ENCODE measurements at regions not wholly inside any gene's neighbourhood (a gene's known extent, or its start where the extent isn't known, plus 50 kb on each side); places are given as distances from the start of the nearest gene placed in this dataset.

DNA sequence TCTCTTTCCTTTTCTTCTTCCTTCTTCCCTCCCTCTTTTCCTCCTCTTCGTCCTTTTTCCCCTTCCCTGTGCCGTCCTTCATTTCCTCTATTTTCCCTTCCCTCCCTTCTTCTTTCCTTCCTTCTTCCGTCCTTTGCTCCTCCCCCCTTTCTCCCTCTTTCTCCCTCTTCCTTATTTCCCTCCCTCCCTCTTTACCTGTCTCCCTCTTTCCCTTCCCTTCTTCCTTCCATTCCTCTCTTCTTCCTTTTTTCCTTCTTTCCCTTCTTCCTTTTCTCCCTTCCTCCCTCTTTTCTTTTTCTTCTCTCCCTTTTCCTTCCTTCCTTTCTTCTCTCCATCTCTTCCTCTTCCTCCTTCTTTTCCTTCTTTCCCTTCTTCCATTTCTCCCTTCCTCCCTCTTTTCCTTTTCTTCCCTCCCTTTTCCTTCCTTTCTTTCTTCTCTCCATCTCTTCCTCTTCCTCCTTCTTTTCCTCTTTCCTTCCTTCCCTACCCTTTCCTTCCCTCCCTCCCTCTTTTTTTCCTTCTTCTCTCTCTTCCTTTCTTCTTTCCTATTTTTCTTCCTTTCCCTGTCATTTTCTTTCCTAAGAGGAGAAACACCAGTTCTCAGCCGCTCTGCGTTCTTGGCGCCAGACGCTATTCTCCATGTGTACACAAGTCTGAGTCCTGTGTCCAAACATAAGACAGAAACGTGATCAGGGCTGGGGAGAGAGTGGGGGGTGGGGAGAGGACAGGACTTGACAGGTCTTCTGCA is 597.1 kb downstream of the MID1IP1 start:
- intact Hi-C loops (cut with micrococcal nuclease), result no loop called here
- no peaks in the 10 kb centered on the region for H3K9me2 ChIP-seq (replicated peaks; ENCODE audit: low read length)
- H3K9ac ChIP-seq (ENCODE audit: low read length), result no peak overlapping the region
- no peak overlapping the region for H3K4me2 ChIP-seq (ENCODE audit: low read length)
- H3K27ac ChIP-seq (ENCODE audit: low read length), result no peak overlapping the region
- BruUV-seq (replicated peaks), result no TSS peak
- peaks cover 9% of the 10 kb centered on the region for H3K27me3 ChIP-seq (ENCODE audit: low read length)
- DNase-seq (no peak), ATAC-seq (no peak)
- H4K20me1 ChIP-seq (ENCODE audit: low read length), result no peaks in the 10 kb centered on the region
- no peaks in the 10 kb centered on the region for H3F3A ChIP-seq (ENCODE audit: low read length, unreplicated experiment)
- ChIA-PET POLR2A (ENCODE audit: unreplicated experiment) (no interaction called here), CTCF (no interaction called here)
- no peak overlapping the region for H3K4me3 ChIP-seq (ENCODE audit: low read length)
- no peaks in the 10 kb centered on the region for H3K36me3 ChIP-seq (ENCODE audit: low read depth, low read length)
- H3K79me2 ChIP-seq (ENCODE audit: low read length), result no peaks in the 10 kb centered on the region
- H3K9me3 ChIP-seq (ENCODE audit: low read length), result no peaks in the 10 kb centered on the region
- no peak overlapping the region for H2AFZ ChIP-seq (ENCODE audit: low read length)
- H3K4me1 ChIP-seq (ENCODE audit: insufficient read depth, low read length), result no peaks in the 10 kb centered on the region
- TF ChIP-seq EZH2phosphoT487 (IDR thresholded peaks at IDR 0.05; ENCODE audit: borderline replicate concordance, low read length), result no peak
- TF ChIP-seq, protein P1, sequence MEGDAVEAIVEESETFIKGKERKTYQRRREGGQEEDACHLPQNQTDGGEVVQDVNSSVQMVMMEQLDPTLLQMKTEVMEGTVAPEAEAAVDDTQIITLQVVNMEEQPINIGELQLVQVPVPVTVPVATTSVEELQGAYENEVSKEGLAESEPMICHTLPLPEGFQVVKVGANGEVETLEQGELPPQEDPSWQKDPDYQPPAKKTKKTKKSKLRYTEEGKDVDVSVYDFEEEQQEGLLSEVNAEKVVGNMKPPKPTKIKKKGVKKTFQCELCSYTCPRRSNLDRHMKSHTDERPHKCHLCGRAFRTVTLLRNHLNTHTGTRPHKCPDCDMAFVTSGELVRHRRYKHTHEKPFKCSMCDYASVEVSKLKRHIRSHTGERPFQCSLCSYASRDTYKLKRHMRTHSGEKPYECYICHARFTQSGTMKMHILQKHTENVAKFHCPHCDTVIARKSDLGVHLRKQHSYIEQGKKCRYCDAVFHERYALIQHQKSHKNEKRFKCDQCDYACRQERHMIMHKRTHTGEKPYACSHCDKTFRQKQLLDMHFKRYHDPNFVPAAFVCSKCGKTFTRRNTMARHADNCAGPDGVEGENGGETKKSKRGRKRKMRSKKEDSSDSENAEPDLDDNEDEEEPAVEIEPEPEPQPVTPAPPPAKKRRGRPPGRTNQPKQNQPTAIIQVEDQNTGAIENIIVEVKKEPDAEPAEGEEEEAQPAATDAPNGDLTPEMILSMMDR (conservative IDR thresholded peaks at IDR 0.05; ENCODE audit: low read depth, low read length), result no peak
- TF ChIP-seq EZH2 (IDR thresholded peaks at IDR 0.05; ENCODE audit: low read length, unreplicated experiment), result no peak

DNA sequence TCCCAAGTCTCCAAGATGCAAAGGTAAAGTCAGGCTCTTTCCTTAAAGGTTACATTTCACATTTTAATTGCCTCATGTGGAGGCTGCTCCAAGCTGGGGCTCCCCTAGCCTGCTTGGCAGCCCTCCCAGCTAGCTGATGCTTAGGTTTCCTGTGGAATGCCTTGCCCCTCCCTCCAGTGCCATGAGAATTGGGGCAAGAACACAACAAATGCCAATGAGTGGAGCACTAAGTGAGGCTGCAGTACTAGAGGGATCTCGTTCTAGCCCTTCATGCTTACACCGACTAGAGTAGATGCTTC is 597.7 kb downstream of the MID1IP1 start:
- H3K4me3 ChIP-seq (ENCODE audit: low read length), result no peak overlapping the region
- no peaks in the 10 kb centered on the region for H3K9me2 ChIP-seq (replicated peaks; ENCODE audit: low read length)
- H3K4me2 ChIP-seq (ENCODE audit: low read length), result no peak overlapping the region
- no peaks in the 10 kb centered on the region for H3K9me3 ChIP-seq (ENCODE audit: low read length)
- no peaks in the 10 kb centered on the region for H3K79me2 ChIP-seq (ENCODE audit: low read length)
- ATAC-seq, result no peak
- no peak overlapping the region for H2AFZ ChIP-seq (ENCODE audit: low read length)
- no peak overlapping the region for H3K27ac ChIP-seq (ENCODE audit: low read length)
- POLR2A ChIA-PET (ENCODE audit: unreplicated experiment), result no interaction called here
- H4K20me1 ChIP-seq (ENCODE audit: low read length), result no peaks in the 10 kb centered on the region
- TF ChIP-seq EZH2 (IDR thresholded peaks at IDR 0.05; ENCODE audit: low read length, unreplicated experiment) (no peak), EZH2phosphoT487 (IDR thresholded peaks at IDR 0.05; ENCODE audit: borderline replicate concordance, low read length) (no peak)
- CTCF ChIA-PET, result no interaction called here
- H3K27me3 ChIP-seq (ENCODE audit: low read length), result peaks cover 9% of the 10 kb centered on the region
- H3F3A ChIP-seq (ENCODE audit: low read length, unreplicated experiment), result no peaks in the 10 kb centered on the region
- no peak overlapping the region for H3K9ac ChIP-seq (ENCODE audit: low read length)
- DNase-seq, result no peak
- H3K36me3 ChIP-seq (ENCODE audit: low read depth, low read length), result no peaks in the 10 kb centered on the region
- BruUV-seq (replicated peaks), result no TSS peak
- intact Hi-C loops (cut with micrococcal nuclease), result no loop called here
- no peaks in the 10 kb centered on the region for H3K4me1 ChIP-seq (ENCODE audit: insufficient read depth, low read length)

DNA sequence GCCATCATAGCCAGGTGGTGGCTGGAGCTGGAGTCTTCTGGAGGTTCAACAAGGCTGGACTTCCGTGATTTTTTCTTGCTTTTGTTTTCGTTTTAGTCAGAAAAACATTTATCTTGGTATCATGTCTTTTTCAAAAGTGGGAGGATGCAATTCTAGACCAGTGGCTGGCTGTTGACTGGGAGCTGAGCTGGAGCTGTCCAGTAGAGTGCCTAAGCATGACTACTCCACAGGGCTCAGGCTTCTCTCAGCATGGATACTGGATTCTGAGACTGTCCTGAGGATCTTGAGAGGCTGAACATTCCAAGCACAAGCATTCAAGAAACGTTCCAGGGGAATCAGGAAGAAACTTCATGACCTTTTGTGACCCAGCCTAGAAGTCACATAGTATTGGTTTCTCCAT is 598.1 kb downstream of the MID1IP1 start:
- no peak overlapping the region for H3K4me3 ChIP-seq (ENCODE audit: low read length)
- BruUV-seq (replicated peaks), result no TSS peak
- no peak overlapping the region for H3K9ac ChIP-seq (ENCODE audit: low read length)
- POLR2A ChIA-PET (ENCODE audit: unreplicated experiment), result no interaction called here
- intact Hi-C loops (cut with micrococcal nuclease), result no loop called here
- H4K20me1 ChIP-seq (ENCODE audit: low read length), result no peaks in the 10 kb centered on the region
- TF ChIP-seq EZH2phosphoT487 (IDR thresholded peaks at IDR 0.05; ENCODE audit: borderline replicate concordance, low read length) (no peak), EZH2 (IDR thresholded peaks at IDR 0.05; ENCODE audit: low read length, unreplicated experiment) (no peak)
- TF ChIP-seq, protein P1 (conservative IDR thresholded peaks at IDR 0.05; ENCODE audit: low read depth, low read length), result no peak
- no peak overlapping the region for H2AFZ ChIP-seq (ENCODE audit: low read length)
- H3K36me3 ChIP-seq (ENCODE audit: low read depth, low read length), result no peaks in the 10 kb centered on the region
- H3K27me3 ChIP-seq (ENCODE audit: low read length), result peaks cover 9% of the 10 kb centered on the region
- H3K9me3 ChIP-seq (ENCODE audit: low read length), result no peaks in the 10 kb centered on the region
- DNase-seq (no peak), ATAC-seq (no peak)
- no peak overlapping the region for H3K27ac ChIP-seq (ENCODE audit: low read length)
- H3F3A ChIP-seq (ENCODE audit: low read length, unreplicated experiment), result no peaks in the 10 kb centered on the region
- no peaks in the 10 kb centered on the region for H3K9me2 ChIP-seq (replicated peaks; ENCODE audit: low read length)
- CTCF ChIA-PET, result no interaction called here
- no peaks in the 10 kb centered on the region for H3K4me1 ChIP-seq (ENCODE audit: insufficient read depth, low read length)
- no peak overlapping the region for H3K4me2 ChIP-seq (ENCODE audit: low read length)
- no peaks in the 10 kb centered on the region for H3K79me2 ChIP-seq (ENCODE audit: low read length)
